ENCODE measurements at regions not wholly inside any gene's neighbourhood (a gene's known extent, or its start where the extent isn't known, plus 50 kb on each side); places are given as distances from the start of the nearest gene placed in this dataset.
"Not testable (repeated sequence)": the region's sequence is repeated elsewhere in the genome, so short reads cannot be mapped to it uniquely, and the experiment has no call there.

- H3K4me3 ChIP-seq (ENCODE audit: low read depth, low read length) = no peak overlapping the region
- no peaks in the 10 kb centered on the region for H3K9me3 ChIP-seq (ENCODE audit: control insufficient read depth, insufficient read depth, low read length)
- H3K9ac ChIP-seq (ENCODE audit: low read depth, low read length) = no peak overlapping the region
- peaks cover 3% of the 10 kb centered on the region for H3K4me1 ChIP-seq (ENCODE audit: control insufficient read depth, insufficient read depth, low read length)
- H3K36me3 ChIP-seq (ENCODE audit: control insufficient read depth, insufficient read depth, low read length) = no peaks in the 10 kb centered on the region
- no peaks in the 10 kb centered on the region for H3K27me3 ChIP-seq (ENCODE audit: control insufficient read depth, insufficient read depth, low read length)
Measured at GRCh38 chr2:52034706-52035105, 1002.8 kb upstream of the NRXN1 start.

- Histone ChIP-seq H3K9ac (ENCODE audit: low read depth, low read length) (no peak overlapping the region), H3K4me3 (ENCODE audit: low read depth, low read length) (no peak overlapping the region), H3K4me1 (ENCODE audit: control insufficient read depth, insufficient read depth, low read length) (no peaks in the 10 kb centered on the region), H3K36me3 (ENCODE audit: control insufficient read depth, insufficient read depth, low read length) (no peaks in the 10 kb centered on the region), H3K9me3 (ENCODE audit: control insufficient read depth, insufficient read depth, low read length) (no peaks in the 10 kb centered on the region), H3K27me3 (ENCODE audit: control insufficient read depth, insufficient read depth, low read length) (no peaks in the 10 kb centered on the region)
Measured at GRCh38 chr2:52022006-52022405, 990.1 kb upstream of the NRXN1 start.

GRCh38 chr2:52017646-52018235 lies 985.8 kb upstream of the NRXN1 start:
- H3K4me3 ChIP-seq (ENCODE audit: low read depth, low read length) = no peak overlapping the region
- H3K9ac ChIP-seq (ENCODE audit: low read depth, low read length) = no peak overlapping the region
- no peaks in the 10 kb centered on the region for H3K36me3 ChIP-seq (ENCODE audit: control insufficient read depth, insufficient read depth, low read length)
- H3K4me1 ChIP-seq (ENCODE audit: control insufficient read depth, insufficient read depth, low read length) = no peaks in the 10 kb centered on the region
- H3K9me3 ChIP-seq (ENCODE audit: control insufficient read depth, insufficient read depth, low read length) = no peaks in the 10 kb centered on the region
- H3K27me3 ChIP-seq (ENCODE audit: control insufficient read depth, insufficient read depth, low read length) = no peaks in the 10 kb centered on the region

GRCh38 chr2:52006821-52007366 lies 975.0 kb upstream of the NRXN1 start:
- not testable (repeated sequence) for H3K36me3 ChIP-seq (ENCODE audit: control insufficient read depth, insufficient read depth, low read length); H3K4me1 ChIP-seq (ENCODE audit: control insufficient read depth, insufficient read depth, low read length); H3K4me3 ChIP-seq (ENCODE audit: low read depth, low read length)

GRCh38 chr2:52000151-52000855 lies 968.4 kb upstream of the NRXN1 start:
- no peaks in the 10 kb centered on the region for H3K36me3 ChIP-seq (ENCODE audit: control insufficient read depth, insufficient read depth, low read length)
- no peaks in the 10 kb centered on the region for H3K4me1 ChIP-seq (ENCODE audit: control insufficient read depth, insufficient read depth, low read length)
- no peak overlapping the region for H3K9ac ChIP-seq (ENCODE audit: low read depth, low read length)
- H3K9me3 ChIP-seq (ENCODE audit: control insufficient read depth, insufficient read depth, low read length) = no peaks in the 10 kb centered on the region
- H3K4me3 ChIP-seq (ENCODE audit: low read depth, low read length) = no peak overlapping the region
- no peaks in the 10 kb centered on the region for H3K27me3 ChIP-seq (ENCODE audit: control insufficient read depth, insufficient read depth, low read length)

More at GRCh38 chr2:52006821-52007366, 975.0 kb upstream of the NRXN1 start:
- not testable (repeated sequence) for H3K9ac ChIP-seq (ENCODE audit: low read depth, low read length); H3K27me3 ChIP-seq (ENCODE audit: control insufficient read depth, insufficient read depth, low read length); H3K9me3 ChIP-seq (ENCODE audit: control insufficient read depth, insufficient read depth, low read length)

- Histone ChIP-seq H3K4me3 (ENCODE audit: low read depth, low read length) (no peak overlapping the region), H3K36me3 (ENCODE audit: control insufficient read depth, insufficient read depth, low read length) (no peaks in the 10 kb centered on the region), H3K9ac (ENCODE audit: low read depth, low read length) (no peak overlapping the region), H3K27me3 (ENCODE audit: control insufficient read depth, insufficient read depth, low read length) (no peaks in the 10 kb centered on the region), H3K9me3 (ENCODE audit: control insufficient read depth, insufficient read depth, low read length) (no peaks in the 10 kb centered on the region), H3K4me1 (ENCODE audit: control insufficient read depth, insufficient read depth, low read length) (no peaks in the 10 kb centered on the region)
Measured at GRCh38 chr2:51998890-51999289, 967.0 kb upstream of the NRXN1 start.

- Histone ChIP-seq H3K9me3 (ENCODE audit: control insufficient read depth, insufficient read depth, low read length) (no peaks in the 10 kb centered on the region), H3K4me3 (ENCODE audit: low read depth, low read length) (no peak overlapping the region), H3K36me3 (ENCODE audit: control insufficient read depth, insufficient read depth, low read length) (no peaks in the 10 kb centered on the region), H3K27me3 (ENCODE audit: control insufficient read depth, insufficient read depth, low read length) (no peaks in the 10 kb centered on the region), H3K4me1 (ENCODE audit: control insufficient read depth, insufficient read depth, low read length) (no peaks in the 10 kb centered on the region), H3K9ac (ENCODE audit: low read depth, low read length) (no peak overlapping the region)
Measured at GRCh38 chr2:51997571-51997970, 965.6 kb upstream of the NRXN1 start.

- Histone ChIP-seq H3K4me3 (ENCODE audit: low read depth, low read length) (no peak overlapping the region), H3K4me1 (ENCODE audit: control insufficient read depth, insufficient read depth, low read length) (no peaks in the 10 kb centered on the region), H3K36me3 (ENCODE audit: control insufficient read depth, insufficient read depth, low read length) (no peaks in the 10 kb centered on the region), H3K9ac (ENCODE audit: low read depth, low read length) (no peak overlapping the region), H3K27me3 (ENCODE audit: control insufficient read depth, insufficient read depth, low read length) (no peaks in the 10 kb centered on the region), H3K9me3 (ENCODE audit: control insufficient read depth, insufficient read depth, low read length) (no peaks in the 10 kb centered on the region)
Measured at GRCh38 chr2:51995293-51995692, 963.4 kb upstream of the NRXN1 start.

- no peak overlapping the region for H3K9ac ChIP-seq (ENCODE audit: low read depth, low read length)
- no peaks in the 10 kb centered on the region for H3K9me3 ChIP-seq (ENCODE audit: control insufficient read depth, insufficient read depth, low read length)
- no peaks in the 10 kb centered on the region for H3K27me3 ChIP-seq (ENCODE audit: control insufficient read depth, insufficient read depth, low read length)
- no peaks in the 10 kb centered on the region for H3K36me3 ChIP-seq (ENCODE audit: control insufficient read depth, insufficient read depth, low read length)
- H3K4me1 ChIP-seq (ENCODE audit: control insufficient read depth, insufficient read depth, low read length) = no peaks in the 10 kb centered on the region
- H3K4me3 ChIP-seq (ENCODE audit: low read depth, low read length) = no peak overlapping the region
Measured at GRCh38 chr2:51994123-51994763, 962.3 kb upstream of the NRXN1 start.

GRCh38 chr2:51990684-51991083 lies 958.8 kb upstream of the NRXN1 start:
- no peaks in the 10 kb centered on the region for H3K36me3 ChIP-seq (ENCODE audit: control insufficient read depth, insufficient read depth, low read length)
- H3K27me3 ChIP-seq (ENCODE audit: control insufficient read depth, insufficient read depth, low read length) = no peaks in the 10 kb centered on the region
- H3K9ac ChIP-seq (ENCODE audit: low read depth, low read length) = no peak overlapping the region
- no peaks in the 10 kb centered on the region for H3K9me3 ChIP-seq (ENCODE audit: control insufficient read depth, insufficient read depth, low read length)
- no peak overlapping the region for H3K4me3 ChIP-seq (ENCODE audit: low read depth, low read length)
- no peaks in the 10 kb centered on the region for H3K4me1 ChIP-seq (ENCODE audit: control insufficient read depth, insufficient read depth, low read length)

GRCh38 chr2:51986101-51986500 lies 954.2 kb upstream of the NRXN1 start:
- no peaks in the 10 kb centered on the region for H3K27me3 ChIP-seq (ENCODE audit: control insufficient read depth, insufficient read depth, low read length)
- H3K9me3 ChIP-seq (ENCODE audit: control insufficient read depth, insufficient read depth, low read length) = no peaks in the 10 kb centered on the region
- H3K36me3 ChIP-seq (ENCODE audit: control insufficient read depth, insufficient read depth, low read length) = no peaks in the 10 kb centered on the region
- no peak overlapping the region for H3K4me3 ChIP-seq (ENCODE audit: low read depth, low read length)
- H3K9ac ChIP-seq (ENCODE audit: low read depth, low read length) = no peak overlapping the region
- H3K4me1 ChIP-seq (ENCODE audit: control insufficient read depth, insufficient read depth, low read length) = no peaks in the 10 kb centered on the region

- Histone ChIP-seq H3K9ac (ENCODE audit: low read depth, low read length) (no peak overlapping the region), H3K4me1 (ENCODE audit: control insufficient read depth, insufficient read depth, low read length) (no peaks in the 10 kb centered on the region), H3K36me3 (ENCODE audit: control insufficient read depth, insufficient read depth, low read length) (no peaks in the 10 kb centered on the region), H3K9me3 (ENCODE audit: control insufficient read depth, insufficient read depth, low read length) (no peaks in the 10 kb centered on the region), H3K27me3 (ENCODE audit: control insufficient read depth, insufficient read depth, low read length) (no peaks in the 10 kb centered on the region), H3K4me3 (ENCODE audit: low read depth, low read length) (no peak overlapping the region)
Measured at GRCh38 chr2:51981783-51982182, 949.9 kb upstream of the NRXN1 start.
